GM03348 (cell line): ENCODE measurements at regions not wholly inside any gene's neighbourhood (a gene's known extent, or its start where the extent isn't known, plus 50 kb on each side); places are given as distances from the start of the nearest gene placed in this dataset.
"Not testable (repeated sequence)": the region's sequence is repeated elsewhere in the genome, so short reads cannot be mapped to it uniquely, and the experiment has no call there.

Experiments used
- DNase-seq: peaks from one replicate; pipeline ENCODE4 v3.0.0; 2012; ENCODE audit warnings: low spot score

DNA sequence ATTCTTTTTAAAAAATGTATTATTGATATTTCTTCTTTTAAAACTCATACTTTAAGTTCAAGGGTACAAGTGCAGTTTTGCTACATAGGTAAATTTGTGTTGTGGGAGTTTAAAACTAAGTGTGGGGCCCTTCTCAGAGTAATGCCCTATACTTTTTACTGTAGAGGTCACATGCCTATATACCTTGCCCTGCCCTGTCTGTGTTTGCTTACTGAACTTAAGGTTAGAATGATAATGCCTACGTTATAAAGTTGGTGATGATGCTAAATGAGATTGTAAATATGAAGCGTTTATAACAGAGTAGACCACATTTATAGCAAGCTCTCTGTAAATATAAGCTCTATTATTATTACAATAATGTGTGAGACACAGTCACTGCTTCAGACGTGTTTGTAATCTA, 261.9 kb downstream of the RASSF9 start:
- DNase-seq, result no peak

DNA sequence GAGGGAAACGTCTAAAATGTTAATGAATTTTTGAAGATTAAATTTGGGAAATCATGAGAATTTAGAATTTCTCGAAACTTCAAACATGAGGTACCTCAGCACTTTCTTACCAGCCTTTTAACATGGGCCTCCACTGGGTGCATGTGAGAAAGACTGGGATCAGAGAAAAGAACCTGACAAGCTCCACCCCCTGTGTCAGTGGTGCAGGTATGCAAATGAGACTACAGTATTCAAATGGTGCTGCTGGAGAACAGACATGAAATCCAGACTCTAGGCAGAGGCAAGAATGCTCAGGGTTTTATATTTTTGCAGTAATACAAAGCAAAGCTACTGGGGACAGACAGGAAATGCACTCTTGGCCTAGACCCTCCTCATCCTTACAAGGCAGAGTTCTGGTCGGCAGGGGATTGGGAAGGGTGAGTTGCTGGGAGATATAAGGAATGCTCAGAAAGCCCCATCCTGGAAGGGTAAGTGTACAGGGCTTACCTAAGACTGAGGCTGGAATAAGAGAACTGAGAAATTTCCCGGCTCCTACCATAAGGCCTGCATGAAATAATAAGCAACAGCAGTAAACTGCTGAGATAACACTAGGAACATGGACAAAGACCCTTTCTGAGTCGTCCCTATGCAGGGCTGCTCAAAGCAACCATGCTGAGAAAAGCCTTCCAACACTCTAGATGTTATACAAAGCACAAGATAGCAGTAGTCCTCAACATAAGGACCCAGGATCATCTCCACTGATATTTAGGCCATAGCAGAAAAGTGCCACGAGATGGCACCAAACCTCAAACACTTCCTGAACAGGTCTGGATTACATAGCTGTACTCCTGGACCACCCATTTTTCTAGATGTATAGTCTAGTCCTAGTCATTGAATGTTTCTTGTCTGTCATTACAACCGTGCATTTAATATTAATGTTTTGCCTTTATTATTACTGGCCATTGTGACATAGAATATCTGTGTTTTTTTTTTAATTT, 260.8 kb downstream of the RASSF9 start:
- DNase-seq, result peak; percentile 70

DNA sequence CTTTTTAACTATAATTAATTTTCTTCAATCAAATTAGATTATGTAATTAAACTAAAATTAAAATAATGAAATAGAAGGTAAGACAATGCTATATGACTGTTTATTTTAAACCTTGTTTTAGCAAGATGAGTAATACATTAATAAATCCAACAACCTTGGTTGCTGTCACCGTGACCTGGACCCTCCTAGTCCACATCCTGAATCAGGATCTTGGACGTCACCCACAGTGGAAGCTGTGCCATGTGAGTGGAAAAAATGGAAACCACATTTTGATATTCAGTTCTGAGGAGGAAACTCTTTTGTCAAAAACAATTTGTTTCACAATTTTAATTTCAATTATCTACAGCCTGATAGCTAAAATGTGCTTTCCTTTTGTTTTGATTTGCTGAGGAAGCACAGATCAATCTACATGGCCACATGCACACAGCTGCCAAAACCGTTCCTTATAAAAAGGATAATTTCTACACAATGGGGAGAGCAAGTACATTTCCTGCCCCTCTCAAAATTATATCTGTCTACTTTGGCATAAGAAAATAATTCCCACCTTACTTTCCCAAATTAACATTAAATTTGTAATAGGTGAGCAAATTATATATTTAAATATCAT, 255.5 kb downstream of the RASSF9 start:
- DNase-seq, result peak; percentile 10

DNA sequence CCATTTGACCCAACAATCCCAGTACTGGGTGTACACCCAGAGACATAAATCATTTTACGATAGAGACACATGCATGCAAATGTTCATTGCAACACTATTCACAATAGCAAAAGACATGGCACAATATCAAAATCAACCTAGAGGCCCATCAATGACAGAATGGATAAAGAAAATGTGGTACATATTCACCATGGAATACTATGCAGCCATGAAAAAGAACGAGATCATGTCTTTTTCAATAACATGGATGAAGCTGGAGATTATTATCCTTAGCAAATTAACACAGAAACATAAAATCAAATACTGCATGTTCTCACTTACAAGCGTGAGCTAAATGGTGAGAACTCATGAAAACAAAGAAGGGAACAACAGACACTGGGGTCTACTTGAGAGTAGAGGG, 249.1 kb downstream of the RASSF9 start:
- DNase-seq, result no peak

DNA sequence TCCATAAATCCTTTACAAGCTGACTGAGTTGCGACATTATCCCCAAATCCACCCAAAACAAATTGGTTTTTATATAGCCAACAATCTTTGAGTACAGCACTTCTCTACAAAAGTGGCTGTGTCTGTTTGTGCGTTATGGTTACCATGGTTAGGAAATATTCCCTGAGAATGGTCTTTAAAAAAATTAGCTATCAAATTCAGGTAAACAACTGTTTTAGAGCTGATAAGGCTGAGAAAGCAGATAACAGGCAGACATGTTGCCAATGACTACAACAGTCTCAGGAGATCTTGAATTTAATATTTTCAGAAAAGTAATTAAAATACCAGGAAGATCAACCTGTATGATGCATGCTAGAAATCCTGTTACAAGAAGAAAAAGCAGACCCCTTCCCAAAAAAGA, 248.0 kb downstream of the RASSF9 start:
- DNase-seq, result no peak

DNA sequence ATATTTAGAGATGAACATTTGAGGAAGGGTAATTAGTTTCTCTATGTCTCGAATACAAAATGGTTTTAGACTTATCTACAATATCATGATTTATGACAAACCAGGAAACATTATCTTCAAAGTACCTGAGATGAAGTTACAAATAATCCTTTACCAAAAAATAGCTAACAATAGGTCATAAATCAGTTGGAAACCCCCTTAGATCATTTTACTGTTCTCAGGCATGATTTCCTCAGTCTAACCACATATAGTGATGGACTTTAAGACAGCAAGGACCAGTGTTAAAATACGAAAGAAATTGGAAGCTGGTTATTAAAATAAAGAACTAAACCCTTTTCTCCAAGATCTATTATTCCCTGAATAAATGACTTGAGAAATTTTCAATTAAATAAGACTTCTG, 235.4 kb downstream of the RASSF9 start:
- DNase-seq, result no peak

DNA sequence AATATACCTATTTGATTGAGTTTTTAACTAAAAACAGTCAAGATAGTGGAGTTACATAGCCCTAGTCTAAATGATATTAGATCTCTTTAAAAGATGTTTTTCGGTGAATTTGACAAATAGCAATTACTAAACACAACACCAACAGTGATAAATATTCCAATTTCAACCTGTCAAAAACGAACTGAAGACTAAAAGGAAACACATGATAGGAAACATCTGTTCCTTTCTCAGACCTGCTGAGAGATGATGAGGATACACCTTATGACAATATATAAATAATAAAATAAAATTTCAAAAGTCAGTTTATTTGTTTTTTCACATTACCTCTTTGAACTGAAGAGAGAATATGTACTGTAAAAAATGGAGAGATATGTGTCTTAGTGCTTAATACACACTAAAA, 232.7 kb downstream of the RASSF9 start:
- no peak for DNase-seq

DNA sequence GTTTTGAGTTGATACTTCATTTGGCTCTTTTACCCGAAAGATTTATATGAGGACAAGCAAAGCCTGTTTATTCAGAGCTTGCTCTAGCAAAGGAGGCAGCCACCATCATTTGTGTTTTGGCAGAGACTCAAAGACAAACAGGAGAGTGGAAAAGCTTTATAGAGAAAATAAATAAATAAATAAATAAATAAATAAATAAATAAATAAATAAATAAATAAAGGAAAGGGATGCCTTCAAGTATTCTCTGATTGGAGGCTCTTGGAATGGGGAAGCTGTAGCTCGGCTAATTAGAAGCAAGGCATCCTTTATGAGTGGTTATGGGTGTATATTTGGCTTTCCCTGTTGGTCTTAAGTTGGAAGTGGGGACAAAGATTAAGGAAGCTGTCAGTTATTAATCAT, 229.8 kb downstream of the RASSF9 start:
- DNase-seq, result no peak

DNA sequence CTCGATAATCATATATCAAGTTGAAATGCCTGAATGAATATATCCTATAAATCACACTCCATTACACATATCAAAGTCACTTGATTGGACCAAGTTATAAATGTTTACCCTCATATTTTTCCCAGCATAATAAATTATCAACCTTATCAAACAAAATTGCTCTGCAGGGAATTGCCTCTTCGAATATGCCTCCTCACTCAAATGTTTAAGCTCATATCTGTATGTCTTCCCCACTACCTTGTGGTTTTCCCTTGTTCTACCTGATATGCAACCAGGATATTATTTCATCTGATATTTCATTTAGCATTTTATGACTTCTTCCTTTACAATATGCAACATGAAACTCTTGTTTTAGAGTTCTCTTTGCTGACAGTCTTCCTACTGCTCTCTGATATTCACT, 226.4 kb downstream of the RASSF9 start:
- no peak for DNase-seq

DNA sequence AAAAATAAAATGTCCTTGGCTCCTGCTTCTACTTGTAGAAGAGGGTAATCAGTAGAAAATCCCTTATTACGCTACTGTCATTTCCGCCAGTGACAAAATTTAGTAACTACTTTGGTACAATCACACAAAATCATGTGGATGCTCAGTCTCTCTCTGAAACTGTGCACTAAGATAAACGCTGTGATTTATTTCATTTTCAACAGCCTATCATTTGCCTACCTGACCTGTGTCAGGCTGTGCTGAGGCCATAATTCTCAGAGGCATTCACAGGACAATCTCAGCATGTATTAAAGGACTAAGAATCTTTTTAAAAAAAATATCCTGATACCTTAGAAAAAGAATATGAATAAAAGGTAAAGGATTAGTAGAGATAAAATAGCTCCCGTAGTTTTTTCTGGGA, 226.0 kb downstream of the RASSF9 start:
- no peak for DNase-seq

DNA sequence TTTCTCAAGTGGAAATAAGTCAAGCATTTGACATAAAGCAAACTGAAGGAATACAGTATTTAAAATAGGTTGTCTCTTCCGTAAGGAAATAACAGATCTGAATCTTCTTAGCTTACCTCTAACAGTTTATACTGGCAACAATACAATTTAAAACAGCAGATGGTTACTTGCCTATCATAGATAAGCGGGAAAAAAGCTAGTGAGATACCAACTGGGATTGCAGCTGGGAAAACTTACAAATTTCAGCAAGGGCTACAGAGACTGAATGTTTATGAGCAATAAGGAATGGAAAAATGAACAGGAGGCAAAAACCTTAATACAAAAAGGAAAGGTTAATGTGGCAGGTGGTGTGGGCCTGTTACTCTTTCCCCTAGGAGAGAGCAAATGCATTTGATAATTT, 220.0 kb downstream of the RASSF9 start:
- no peak for DNase-seq

DNA sequence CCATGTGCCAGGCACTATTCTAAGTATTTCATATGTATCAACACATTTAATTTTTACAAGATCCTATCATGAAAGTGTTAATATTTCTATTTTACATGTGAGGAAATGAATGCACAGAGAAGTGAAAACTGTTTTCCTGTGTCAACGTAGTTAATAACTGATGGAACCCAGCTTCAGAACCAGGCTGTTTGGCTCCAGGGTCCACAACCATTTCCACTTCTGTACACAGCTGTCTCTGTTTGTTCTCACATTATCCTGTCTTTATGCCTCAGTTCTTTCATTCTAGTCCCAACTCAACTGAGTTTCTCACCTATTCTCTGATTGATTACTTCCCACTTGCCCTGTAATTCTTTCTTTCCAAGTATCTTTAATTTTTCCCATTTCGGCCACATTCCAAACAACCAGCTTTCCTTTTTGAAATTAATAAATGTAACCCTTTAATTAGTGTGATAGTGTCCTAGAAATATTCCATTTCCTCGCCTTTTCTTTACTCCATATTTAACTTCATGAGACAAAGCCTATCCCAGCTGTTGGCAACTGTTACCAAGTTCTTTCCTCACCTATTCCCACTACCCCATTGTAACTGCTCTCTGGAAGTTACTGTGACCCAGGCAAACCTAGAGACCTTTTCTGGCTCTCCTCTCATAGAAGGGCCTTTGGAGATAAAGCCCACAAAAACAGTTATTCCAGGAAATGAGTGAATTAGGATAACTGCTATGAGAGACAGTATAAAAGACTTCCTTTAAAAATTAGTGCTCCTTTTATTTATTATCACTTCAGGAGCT, 218.7 kb downstream of the RASSF9 start:
- no peak for DNase-seq

DNA sequence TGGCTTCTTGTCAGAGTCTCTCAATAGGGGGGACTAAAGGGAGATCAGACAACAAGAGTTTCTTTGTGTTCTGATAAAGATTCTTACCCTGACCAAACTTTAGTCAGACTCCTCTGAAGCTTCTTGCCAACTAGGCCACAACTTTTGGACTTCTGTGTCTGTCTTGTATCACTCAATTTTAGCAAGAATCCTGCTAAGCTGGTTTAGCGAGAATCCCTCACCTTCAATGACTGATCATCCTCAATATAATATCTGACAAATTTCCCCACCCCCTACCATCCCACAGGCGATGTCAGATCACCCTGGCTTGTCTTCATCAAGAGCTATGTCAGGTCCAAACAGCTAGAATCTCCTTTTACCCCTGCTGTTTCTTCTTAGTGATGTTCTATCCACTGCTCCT, 215.2 kb downstream of the RASSF9 start:
- no peak for DNase-seq

DNA sequence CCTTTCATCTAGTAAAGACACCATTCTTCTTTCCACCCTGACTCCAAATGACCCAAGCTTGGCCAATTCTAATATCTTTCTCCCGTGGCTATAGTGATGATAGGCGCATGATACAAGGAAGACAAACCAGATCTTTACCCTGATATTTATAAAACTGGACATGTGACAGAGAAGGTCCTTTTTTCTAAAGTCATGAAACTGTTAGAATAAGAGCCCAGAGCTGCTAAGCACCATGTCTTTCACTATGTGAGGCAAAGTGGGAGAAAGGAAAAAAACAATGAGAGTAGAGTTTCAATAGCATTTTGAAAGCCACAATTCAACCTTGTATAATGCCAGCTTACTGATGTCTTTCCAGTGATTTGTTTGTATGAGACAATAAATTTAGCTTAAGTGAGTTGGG, 212.4 kb downstream of the RASSF9 start:
- DNase-seq, result no peak

DNA sequence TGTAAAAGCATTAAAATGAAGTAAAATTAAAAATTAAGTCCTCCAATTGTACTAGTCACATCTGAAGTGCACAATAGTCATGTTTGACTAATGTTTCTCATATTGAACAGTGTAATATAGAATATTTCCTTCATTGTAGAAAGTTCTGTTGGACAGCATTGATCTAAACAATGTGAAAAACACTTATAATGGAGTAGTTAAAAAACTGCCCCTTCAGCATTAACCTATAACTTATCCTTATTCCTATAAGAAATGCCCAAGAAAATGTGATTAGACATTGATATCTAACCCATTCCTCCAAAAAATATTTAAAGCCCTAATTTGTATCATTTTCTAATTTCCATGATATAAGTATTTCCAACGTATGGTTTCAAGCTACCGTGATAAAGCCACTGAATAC, 210.7 kb downstream of the RASSF9 start:
- no peak for DNase-seq

DNA sequence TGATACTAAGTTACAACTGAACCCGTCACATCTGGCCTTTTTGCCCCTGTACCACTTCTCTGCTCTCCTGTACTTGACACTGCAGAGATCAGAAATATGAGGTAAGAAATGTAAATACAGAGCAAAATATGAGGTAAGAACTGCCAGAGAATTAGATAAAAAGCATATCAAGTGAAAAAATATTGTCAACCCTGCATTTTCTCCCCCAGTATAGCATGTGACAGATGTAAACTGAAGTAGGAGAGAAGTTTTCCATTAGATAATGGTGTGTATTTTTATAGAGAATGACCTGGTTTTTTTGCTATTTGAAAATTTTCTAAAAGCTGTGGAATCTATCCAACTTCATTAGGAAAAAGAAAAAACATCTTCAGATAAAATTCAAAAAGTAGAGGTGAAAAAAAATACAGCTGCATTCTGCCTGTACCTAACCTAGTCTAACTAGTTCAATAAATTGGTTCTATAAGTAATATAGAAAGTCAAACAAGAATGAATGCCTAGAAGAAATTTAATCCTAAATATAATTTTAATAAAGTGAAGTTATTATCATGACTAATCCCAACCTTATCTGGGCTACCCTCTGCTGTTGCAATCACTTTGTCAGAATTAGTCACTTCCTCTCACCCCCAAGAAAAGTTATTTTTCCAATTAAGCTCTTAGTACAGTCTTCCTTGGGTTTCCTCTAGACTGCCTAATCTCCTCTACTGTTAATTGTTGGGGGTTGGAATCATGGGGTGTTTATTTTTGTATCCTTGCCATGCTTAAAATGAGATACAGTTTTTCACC, 210.0 kb downstream of the RASSF9 start:
- peak; percentile 74 for DNase-seq

DNA sequence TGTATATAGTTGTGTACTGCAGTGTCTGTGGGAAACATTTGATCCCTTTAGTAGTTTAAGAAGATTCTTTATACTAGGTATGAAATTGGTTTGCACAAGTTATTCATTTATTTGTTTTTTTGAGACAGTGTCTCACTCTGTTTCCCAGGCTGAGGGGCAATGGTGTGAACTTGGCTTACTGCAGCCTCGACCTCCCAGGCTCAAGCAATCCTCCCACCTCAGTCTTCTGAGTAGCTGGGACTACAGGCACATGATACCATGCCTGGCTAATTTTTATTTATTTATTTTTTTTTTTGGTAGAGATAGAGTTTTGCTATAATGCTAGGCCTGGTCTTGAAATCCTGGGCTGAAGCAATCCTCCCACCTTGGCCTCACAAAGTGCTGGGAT, 209.4 kb downstream of the RASSF9 start:
- DNase-seq, result no peak

DNA sequence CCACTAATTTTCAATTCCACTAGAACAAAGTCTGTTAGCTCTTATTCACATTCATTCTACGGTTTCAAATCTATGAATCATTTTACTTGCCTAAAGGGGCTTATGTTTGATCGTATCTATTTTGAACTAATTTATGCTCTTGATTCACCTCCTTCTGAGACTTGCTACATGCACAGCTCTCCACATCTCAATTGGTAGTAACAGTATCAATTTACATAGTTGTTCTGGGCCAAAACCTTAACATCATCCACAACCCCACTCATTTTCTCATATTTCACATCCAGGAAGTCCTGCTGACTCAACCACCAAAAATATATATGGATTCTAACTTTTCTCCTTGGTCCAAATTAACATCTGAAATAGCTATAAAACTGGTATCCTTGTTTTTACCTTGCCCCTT, 208.6 kb downstream of the RASSF9 start:
- DNase-seq, result no peak

DNA sequence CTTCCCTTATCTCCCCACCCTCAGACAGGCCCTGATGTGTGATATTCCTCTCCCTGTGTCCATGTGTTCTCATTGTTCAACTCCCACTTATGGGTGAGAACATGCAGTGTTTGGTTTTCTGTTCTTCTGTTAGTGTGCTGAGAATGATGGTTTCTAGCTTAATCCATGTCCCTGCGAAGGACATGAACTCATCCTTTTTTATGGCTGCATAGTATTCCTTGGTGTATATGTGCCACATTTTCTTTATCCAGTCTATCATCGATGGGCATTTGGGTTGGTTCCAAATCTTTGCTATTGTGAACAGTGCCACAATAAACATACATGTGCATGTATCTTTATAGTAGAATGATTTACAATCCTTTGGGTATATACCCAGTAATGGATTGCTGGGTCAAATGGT, 207.6 kb downstream of the RASSF9 start:
- DNase-seq, result not testable (repeated sequence)

DNA sequence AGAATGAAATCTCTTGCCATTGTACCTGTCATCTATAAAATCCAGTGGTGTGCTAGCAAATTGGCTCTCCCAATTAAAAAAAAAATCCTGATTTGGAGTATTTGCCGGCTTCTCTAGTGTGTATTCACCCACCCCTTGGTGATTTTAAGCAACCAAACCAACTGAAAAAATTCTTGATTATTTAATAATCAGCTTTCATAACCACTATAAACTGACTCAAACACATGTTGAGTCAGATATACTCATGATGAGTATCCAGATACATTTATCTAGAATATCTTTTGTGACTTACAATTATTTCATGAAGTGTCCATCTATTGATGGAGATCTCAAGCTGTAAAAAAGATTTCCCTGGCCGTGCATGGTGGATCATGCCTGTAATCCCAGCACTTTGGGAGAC, 205.4 kb downstream of the RASSF9 start:
- DNase-seq, result peak; percentile 5

DNA sequence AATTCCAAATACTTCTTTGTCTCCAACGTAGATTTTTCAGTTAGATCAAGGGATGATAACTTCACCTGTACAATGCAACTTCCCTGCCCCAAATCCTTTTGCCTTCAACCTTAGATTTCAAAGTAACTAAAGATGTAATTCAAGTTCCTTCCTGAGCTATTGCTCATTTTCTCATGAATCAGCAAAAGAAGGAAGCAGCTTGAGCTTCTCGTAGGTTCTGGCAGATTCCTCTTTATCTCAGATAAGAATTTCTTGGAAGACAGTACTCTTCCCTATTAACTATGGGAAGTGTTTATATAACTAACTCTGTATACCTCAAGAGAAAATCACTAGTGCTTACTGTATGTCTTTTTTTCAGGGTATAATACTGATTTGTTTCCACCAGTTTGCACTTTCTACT, 203.8 kb downstream of the RASSF9 start:
- no peak for DNase-seq

DNA sequence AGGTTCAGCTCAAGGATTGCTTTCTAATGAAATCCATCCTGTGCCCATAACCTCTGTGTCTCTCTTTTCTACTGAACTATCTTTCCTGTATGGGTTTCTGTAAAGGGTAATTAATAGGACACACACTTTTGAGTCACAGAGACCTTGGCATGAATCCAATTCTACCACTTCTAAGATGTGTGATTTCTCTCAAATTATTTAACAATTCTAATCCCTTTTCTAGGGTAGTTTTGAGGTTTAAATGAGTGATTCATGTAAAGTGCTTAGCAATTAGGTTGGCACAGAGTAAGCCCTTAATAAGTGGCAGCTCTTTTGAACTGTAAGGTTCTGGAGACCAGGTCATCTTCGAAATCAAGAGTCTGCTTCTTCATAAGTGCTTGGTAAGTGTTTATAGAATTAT, 202.7 kb downstream of the RASSF9 start:
- no peak for DNase-seq
